ENCODE measurements at regions not wholly inside any gene's neighbourhood (a gene's known extent, or its start where the extent isn't known, plus 50 kb on each side); places are given as distances from the start of the nearest gene placed in this dataset.
"Not testable (repeated sequence)": the region's sequence is repeated elsewhere in the genome, so short reads cannot be mapped to it uniquely, and the experiment has no call there.

- Histone ChIP-seq H3K4me1 (ENCODE audit: insufficient read depth, low read length) (no peaks in the 10 kb centered on the region), H2AFZ (ENCODE audit: low read length) (no peak overlapping the region), H3K4me2 (ENCODE audit: insufficient read depth, low read length) (no peak overlapping the region), H3K36me3 (ENCODE audit: insufficient read depth, low read length) (no peaks in the 10 kb centered on the region), H3K9me3 (ENCODE audit: low read depth, low read length) (no peaks in the 10 kb centered on the region), H3K4me3 (ENCODE audit: insufficient read depth, low read length) (no peak overlapping the region), H3K27me3 (ENCODE audit: insufficient read depth, low read length) (no peaks in the 10 kb centered on the region), H3K79me2 (ENCODE audit: insufficient read depth, low read length) (no peaks in the 10 kb centered on the region), H4K20me1 (ENCODE audit: insufficient read depth, low read length) (no peaks in the 10 kb centered on the region), H3K27ac (ENCODE audit: low read depth, low read length) (no peak overlapping the region)
- no peak for TF ChIP-seq CTCF (IDR thresholded peaks at IDR 0.05; ENCODE audit: extremely low read depth, low read depth, low read length)
- DNase-seq (ENCODE audit: insufficient read length, low spot score, missing footprints): no peak
These were observed 1089.6 kb downstream of the DNAJB9 start for GRCh38 chr7:109659261-109659660.

GRCh38 chr7:109660401-109660800 lies 1090.7 kb downstream of the DNAJB9 start:
- Histone ChIP-seq H3K4me1 (ENCODE audit: insufficient read depth, low read length) (no peaks in the 10 kb centered on the region), H2AFZ (ENCODE audit: low read length) (no peak overlapping the region), H3K27ac (ENCODE audit: low read depth, low read length) (no peak overlapping the region), H3K79me2 (ENCODE audit: insufficient read depth, low read length) (no peaks in the 10 kb centered on the region), H3K9me3 (ENCODE audit: low read depth, low read length) (no peaks in the 10 kb centered on the region), H3K4me3 (ENCODE audit: insufficient read depth, low read length) (no peak overlapping the region), H4K20me1 (ENCODE audit: insufficient read depth, low read length) (no peaks in the 10 kb centered on the region), H3K27me3 (ENCODE audit: insufficient read depth, low read length) (no peaks in the 10 kb centered on the region), H3K4me2 (ENCODE audit: insufficient read depth, low read length) (no peak overlapping the region), H3K36me3 (ENCODE audit: insufficient read depth, low read length) (no peaks in the 10 kb centered on the region)
- DNase-seq (ENCODE audit: insufficient read length, low spot score, missing footprints): no peak
- no peak for TF ChIP-seq CTCF (IDR thresholded peaks at IDR 0.05; ENCODE audit: extremely low read depth, low read depth, low read length)

DNA sequence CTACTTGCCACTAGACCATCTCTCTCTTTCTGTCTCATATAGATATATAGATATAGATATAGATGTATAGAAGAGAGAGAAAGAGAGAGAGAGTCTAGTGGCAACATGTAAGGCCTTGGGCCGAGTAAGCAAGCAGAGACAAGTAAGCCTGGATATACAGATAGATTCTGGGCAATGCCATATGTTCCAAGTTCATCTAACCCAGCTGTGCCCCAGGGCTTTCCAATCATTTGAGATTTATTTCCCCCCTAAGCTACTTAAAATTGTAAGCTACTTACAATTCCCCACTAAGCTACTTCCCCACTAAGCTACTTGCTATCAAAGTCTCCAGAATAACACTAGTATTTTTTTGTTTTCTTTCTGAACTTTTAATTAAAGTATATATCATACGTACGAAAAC lies 1094.1 kb downstream of the DNAJB9 start:
- no peaks in the 10 kb centered on the region for H3K36me3 ChIP-seq (ENCODE audit: insufficient read depth, low read length)
- H3K4me1 ChIP-seq (ENCODE audit: insufficient read depth, low read length): no peaks in the 10 kb centered on the region
- H2AFZ ChIP-seq (ENCODE audit: low read length): no peak overlapping the region
- no peak for TF ChIP-seq CTCF (IDR thresholded peaks at IDR 0.05; ENCODE audit: extremely low read depth, low read depth, low read length)
- no peak overlapping the region for H3K4me3 ChIP-seq (ENCODE audit: insufficient read depth, low read length)
- no peaks in the 10 kb centered on the region for H3K27me3 ChIP-seq (ENCODE audit: insufficient read depth, low read length)
- no peak overlapping the region for H3K4me2 ChIP-seq (ENCODE audit: insufficient read depth, low read length)
- H4K20me1 ChIP-seq (ENCODE audit: insufficient read depth, low read length): no peaks in the 10 kb centered on the region
- H3K79me2 ChIP-seq (ENCODE audit: insufficient read depth, low read length): no peaks in the 10 kb centered on the region
- no peak for DNase-seq (ENCODE audit: insufficient read length, low spot score, missing footprints)
- no peak overlapping the region for H3K27ac ChIP-seq (ENCODE audit: low read depth, low read length)
- H3K9me3 ChIP-seq (ENCODE audit: low read depth, low read length): no peaks in the 10 kb centered on the region

GRCh38 chr7:109687269-109687668 lies 1117.6 kb downstream of the DNAJB9 start:
- not testable (repeated sequence) for H3K4me2 ChIP-seq (ENCODE audit: insufficient read depth, low read length); H3K4me3 ChIP-seq (ENCODE audit: insufficient read depth, low read length); H3K27ac ChIP-seq (ENCODE audit: low read depth, low read length); H2AFZ ChIP-seq (ENCODE audit: low read length); DNase-seq (ENCODE audit: insufficient read length, low spot score, missing footprints); H3K79me2 ChIP-seq (ENCODE audit: insufficient read depth, low read length); H3K9me3 ChIP-seq (ENCODE audit: low read depth, low read length); H4K20me1 ChIP-seq (ENCODE audit: insufficient read depth, low read length); H3K4me1 ChIP-seq (ENCODE audit: insufficient read depth, low read length); H3K36me3 ChIP-seq (ENCODE audit: insufficient read depth, low read length); H3K27me3 ChIP-seq (ENCODE audit: insufficient read depth, low read length)

DNA sequence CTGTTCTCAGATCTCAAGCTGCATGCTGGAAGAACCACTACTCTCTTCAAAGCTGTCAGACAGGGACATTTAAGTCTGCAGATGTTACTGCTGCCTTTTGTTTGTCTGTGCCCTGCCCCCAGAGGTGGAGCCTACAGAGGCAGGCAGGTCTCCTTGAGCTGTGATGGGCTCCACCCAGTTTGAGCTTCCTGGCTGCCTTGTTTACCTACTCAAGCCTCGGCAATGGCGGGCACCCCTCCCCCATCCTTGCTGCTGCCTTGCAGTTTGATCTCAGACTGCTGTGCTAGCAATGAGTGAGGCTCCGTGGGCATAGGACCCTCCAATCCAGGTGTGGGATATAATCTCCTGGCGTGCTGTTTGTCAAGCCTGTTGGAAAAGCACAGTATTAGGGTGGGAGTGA lies 1122.9 kb downstream of the DNAJB9 start:
- not testable (repeated sequence) for H3K9me3 ChIP-seq (ENCODE audit: low read depth, low read length); H3K4me1 ChIP-seq (ENCODE audit: insufficient read depth, low read length); H3K27me3 ChIP-seq (ENCODE audit: insufficient read depth, low read length); H3K27ac ChIP-seq (ENCODE audit: low read depth, low read length); H3K4me3 ChIP-seq (ENCODE audit: insufficient read depth, low read length); H3K36me3 ChIP-seq (ENCODE audit: insufficient read depth, low read length); H3K4me2 ChIP-seq (ENCODE audit: insufficient read depth, low read length); H2AFZ ChIP-seq (ENCODE audit: low read length); H4K20me1 ChIP-seq (ENCODE audit: insufficient read depth, low read length); DNase-seq (ENCODE audit: insufficient read length, low spot score, missing footprints); H3K79me2 ChIP-seq (ENCODE audit: insufficient read depth, low read length)
